Mesendoderm (in vitro differentiated cells): ENCODE measurements at regions not wholly inside any gene's neighbourhood (a gene's known extent, or its start where the extent isn't known, plus 50 kb on each side); places are given as distances from the start of the nearest gene placed in this dataset.

Experiments
- DNase-seq: peaks from one replicate; pipeline ENCODE4 v3.0.0; 2013
- H2AK5ac ChIP-seq: 2 replicates; pipeline ENCODE4 v1.6.1; 2013; ENCODE audit warnings: low read length, inconsistent platforms
- H2BK120ac ChIP-seq: 2 replicates; pipeline ENCODE4 v1.6.1; 2013; ENCODE audit warnings: low read depth, mild to moderate bottlenecking, low read length, moderate library complexity, mixed read lengths
- H2BK15ac ChIP-seq: replicated peaks from 2 replicates; pipeline ENCODE4 v1.6.1; 2013; ENCODE audit warnings: low read depth, mild to moderate bottlenecking, moderate library complexity
- H2BK5ac ChIP-seq: 2 replicates; pipeline ENCODE4 v1.6.1; 2013; ENCODE audit warnings: low read length, inconsistent platforms
- H3K18ac ChIP-seq: 2 replicates; pipeline ENCODE4 v1.6.1; 2013; ENCODE audit warnings: mild to moderate bottlenecking, low read length, mixed read lengths
- H3K23ac ChIP-seq: one replicate; pipeline ENCODE4 v1.6.1; 2013; ENCODE audit warnings: low read length
- H3K27ac ChIP-seq: 2 replicates; pipeline ENCODE4 v1.5.1; 2013; ENCODE audit warnings: low read depth, mild to moderate bottlenecking, inconsistent platforms, low read length, moderate library complexity
- H3K27me3 ChIP-seq: 2 replicates; pipeline ENCODE4 v1.6.1; 2013; ENCODE audit warnings: low read length, control low read depth, mild to moderate bottlenecking, inconsistent platforms; ENCODE audit not compliant: insufficient read depth, poor library complexity
- H3K36me3 ChIP-seq: 2 replicates; pipeline ENCODE4 v1.6.1; 2013; ENCODE audit warnings: low read length, inconsistent platforms; ENCODE audit not compliant: control insufficient read depth, insufficient read depth
- H3K4ac ChIP-seq: one replicate; pipeline ENCODE4 v1.6.1; 2013; ENCODE audit warnings: low read depth, mild to moderate bottlenecking, low read length, moderate library complexity
- H3K4me1 ChIP-seq: 2 replicates; pipeline ENCODE4 v1.6.1; 2013; ENCODE audit warnings: low read depth, low read length, inconsistent platforms; ENCODE audit not compliant: control insufficient read depth
- H3K4me2 ChIP-seq: 2 replicates; pipeline ENCODE4 v1.6.1; 2013; ENCODE audit warnings: low read length
- H3K4me3 ChIP-seq: 2 replicates; pipeline ENCODE4 v1.5.1; 2013; ENCODE audit warnings: mild to moderate bottlenecking, low read length
- H3K56ac ChIP-seq: one replicate; pipeline ENCODE4 v1.6.1; 2013; ENCODE audit warnings: low read length
- H3K79me1 ChIP-seq: 2 replicates; pipeline ENCODE4 v1.6.1; 2013; ENCODE audit warnings: low read length, inconsistent platforms
- H3K79me2 ChIP-seq: 2 replicates; pipeline ENCODE4 v1.6.1; 2013; ENCODE audit warnings: mild to moderate bottlenecking, low read length; ENCODE audit not compliant: control insufficient read depth, insufficient read depth
- H3K9ac ChIP-seq: 2 replicates; pipeline ENCODE4 v1.6.1; 2013; ENCODE audit warnings: low read length, inconsistent platforms
- H4K5ac ChIP-seq: one replicate; pipeline ENCODE4 v1.6.1; 2013; ENCODE audit warnings: low read length
- H4K8ac ChIP-seq: one replicate; pipeline ENCODE4 v1.6.1; 2013; ENCODE audit warnings: low read depth, mild to moderate bottlenecking, control low read depth, low read length, moderate library complexity
- WGBS: extraction: QIAGEN DNeasy Blood & Tissue Kit; methylation state at CpG from one replicate; pipeline ENCODE4 v1.1.7; 2013; ENCODE audit warnings: low lambda C conversion rate, missing lambda C conversion rate; ENCODE audit not compliant: insufficient coverage; ENCODE audit errors: extremely low coverage; 5-methylcytosine and 5-hydroxymethylcytosine counted together

DNA sequence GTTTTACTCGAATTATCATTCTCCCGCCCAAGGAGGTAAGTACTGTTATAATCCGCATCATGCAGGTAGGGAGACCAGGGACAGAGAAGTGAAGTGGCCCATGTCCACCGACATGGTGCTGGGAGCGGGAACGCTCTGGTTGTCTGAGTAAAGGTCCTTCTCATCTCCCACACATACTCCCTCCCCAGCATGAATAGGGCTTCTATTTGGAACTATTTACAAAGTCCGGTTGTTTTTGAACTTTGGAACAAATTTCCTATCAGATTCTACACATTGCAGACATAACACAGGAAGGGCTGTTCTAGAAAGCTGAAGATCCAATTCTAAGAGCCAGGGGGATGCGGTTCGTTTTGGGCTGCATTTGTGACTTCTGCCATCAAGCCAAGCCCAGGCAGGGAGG, 94.8 kb upstream of the TLE3 start:
- no peak overlapping the region for H2BK5ac ChIP-seq
- H3K4me2 ChIP-seq: no peak overlapping the region
- H3K4me1 ChIP-seq: peaks cover 32% of the 10 kb centered on the region
- no peak overlapping the region for H2BK120ac ChIP-seq
- no CpG with 5 or more reads among the region's 9 CpGs for WGBS
- no peak overlapping the region for H3K4ac ChIP-seq
- no peak overlapping the region for H2BK15ac ChIP-seq
- no peak overlapping the region for H3K56ac ChIP-seq
- H3K36me3 ChIP-seq: no peaks in the 10 kb centered on the region
- H2AK5ac ChIP-seq: no peak overlapping the region
- H3K79me2 ChIP-seq: no peaks in the 10 kb centered on the region
- H4K5ac ChIP-seq: no peak overlapping the region
- no peak overlapping the region for H4K8ac ChIP-seq
- no peak overlapping the region for H3K9ac ChIP-seq
- no peak overlapping the region for H3K23ac ChIP-seq
- H3K27me3 ChIP-seq: no peaks in the 10 kb centered on the region
- H3K79me1 ChIP-seq: no peaks in the 10 kb centered on the region
- no peak overlapping the region for H3K18ac ChIP-seq
- no peak overlapping the region for H3K27ac ChIP-seq
- no peak overlapping the region for H3K4me3 ChIP-seq
- DNase-seq: no peak

DNA sequence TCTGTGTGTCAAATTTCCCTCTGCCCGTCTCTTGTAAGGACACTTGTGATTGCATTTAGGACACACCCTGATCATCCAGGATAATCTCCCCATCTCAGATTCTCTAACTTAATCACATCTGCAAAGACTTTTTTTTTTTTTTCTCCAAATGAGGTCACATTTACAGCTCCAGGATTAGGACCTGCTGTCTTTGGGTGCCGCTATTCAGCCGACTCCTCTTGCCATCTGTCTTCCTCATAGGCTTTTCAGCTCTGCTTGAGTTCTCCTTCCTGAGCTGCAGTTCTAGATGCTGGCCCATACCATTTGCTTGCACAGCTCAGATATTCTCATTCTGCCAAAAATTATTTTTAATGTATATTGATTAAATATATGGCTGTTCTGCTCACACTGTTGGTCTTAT, 94.3 kb upstream of the TLE3 start:
- no CpG with 5 or more reads among the region's 3 CpGs for WGBS
- Histone ChIP-seq H2BK15ac (no peak overlapping the region), H3K23ac (no peak overlapping the region), H3K9ac (no peak overlapping the region), H3K4me2 (no peak overlapping the region), H3K36me3 (no peaks in the 10 kb centered on the region), H3K79me2 (no peaks in the 10 kb centered on the region), H3K18ac (no peak overlapping the region), H2BK120ac (no peak overlapping the region), H3K4ac (no peak overlapping the region), H3K56ac (no peak overlapping the region), H4K5ac (no peak overlapping the region), H3K27ac (no peak overlapping the region), H3K27me3 (no peaks in the 10 kb centered on the region), H3K79me1 (no peaks in the 10 kb centered on the region), H3K4me3 (no peak overlapping the region), H2AK5ac (no peak overlapping the region), H4K8ac (no peak overlapping the region), H2BK5ac (no peak overlapping the region), H3K4me1 (peaks cover 29% of the 10 kb centered on the region)
- DNase-seq: no peak

DNA sequence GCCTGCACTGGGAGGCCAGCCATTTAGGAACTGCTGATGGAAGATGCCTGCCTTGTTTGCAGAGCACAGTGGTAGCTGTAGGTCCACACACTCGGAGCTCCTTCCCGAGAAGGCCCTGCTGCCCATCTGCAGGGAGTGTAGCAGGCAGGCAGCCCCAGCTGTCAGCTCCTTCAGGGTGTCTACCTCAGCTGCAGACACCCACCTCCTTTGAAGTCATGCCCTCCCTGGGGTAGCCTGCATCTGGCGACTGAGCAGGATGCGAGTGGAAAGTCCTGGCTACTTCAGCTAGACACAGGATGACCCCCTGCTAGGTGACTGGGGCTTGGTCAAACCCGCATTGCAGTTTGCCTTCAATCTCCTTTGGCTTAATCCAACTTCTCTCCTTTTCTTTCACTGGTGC, 93.2 kb upstream of the TLE3 start:
- peak overlapping the region; percentile 31 for H3K27ac ChIP-seq
- H2BK5ac ChIP-seq: peak overlapping the region; percentile 51
- H3K56ac ChIP-seq: peak overlapping the region; percentile 65
- no peak overlapping the region for H2BK120ac ChIP-seq
- no peak overlapping the region for H4K8ac ChIP-seq
- no peak overlapping the region for H3K4me2 ChIP-seq
- H3K79me1 ChIP-seq: no peaks in the 10 kb centered on the region
- H3K18ac ChIP-seq: peak overlapping the region; percentile 18
- H3K27me3 ChIP-seq: no peaks in the 10 kb centered on the region
- no peak overlapping the region for H3K4ac ChIP-seq
- no peaks in the 10 kb centered on the region for H3K79me2 ChIP-seq
- peak overlapping the region; percentile 1 for H3K9ac ChIP-seq
- no peak overlapping the region for H2BK15ac ChIP-seq
- DNase-seq: peak; percentile 69
- no peaks in the 10 kb centered on the region for H3K36me3 ChIP-seq
- H4K5ac ChIP-seq: no peak overlapping the region
- H3K4me3 ChIP-seq: no peak overlapping the region
- H3K23ac ChIP-seq: no peak overlapping the region
- no peak overlapping the region for H2AK5ac ChIP-seq
- no CpG with 5 or more reads among the region's 5 CpGs for WGBS
- peaks cover 26% of the 10 kb centered on the region for H3K4me1 ChIP-seq

DNA sequence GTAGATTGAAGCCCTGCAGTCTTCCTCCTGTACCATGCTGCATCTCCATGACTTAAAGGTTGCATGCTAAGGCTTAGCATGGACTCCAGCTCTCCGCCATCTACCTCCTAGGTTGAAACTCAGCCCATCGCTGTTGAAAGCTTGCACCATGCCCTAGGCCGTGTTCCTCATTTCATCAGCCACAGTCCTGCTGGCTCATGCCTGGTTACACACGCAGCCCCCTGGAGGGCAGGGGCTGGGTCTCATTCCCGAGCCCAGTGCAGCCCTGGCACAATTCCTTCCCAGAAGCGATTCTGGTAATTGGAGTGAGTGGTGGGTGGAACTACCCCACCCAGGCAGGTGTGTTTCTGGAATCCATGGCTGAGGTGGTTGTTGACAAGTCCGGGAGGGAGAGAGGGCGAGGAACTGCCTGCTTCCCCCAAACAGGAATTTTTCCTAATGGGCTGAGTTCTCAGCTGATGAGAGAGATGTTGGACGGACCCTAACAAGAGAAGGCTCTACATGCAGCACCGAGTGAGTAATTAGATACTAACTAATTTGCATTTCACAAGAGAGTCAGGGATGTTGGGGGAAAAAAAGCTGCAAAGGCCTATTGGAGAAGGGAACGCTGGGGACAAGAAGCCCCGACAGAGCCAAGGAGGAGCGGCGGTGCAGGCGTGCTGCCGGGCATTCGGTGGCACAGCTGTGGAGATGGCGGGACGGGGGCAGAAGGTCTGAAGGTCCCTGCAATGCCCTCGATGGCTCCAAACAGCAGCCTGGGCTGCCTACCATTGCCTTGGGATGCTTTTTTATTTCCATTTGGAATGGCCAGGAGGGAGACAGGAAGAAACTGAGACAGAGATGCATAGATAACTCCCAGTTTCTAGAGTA, 92.3 kb upstream of the TLE3 start:
- Histone ChIP-seq H2AK5ac (peak overlapping the region; percentile 43), H3K18ac (no peak overlapping the region), H4K8ac (no peak overlapping the region), H3K79me2 (no peaks in the 10 kb centered on the region), H3K9ac (no peak overlapping the region), H3K4me1 (peaks cover 27% of the 10 kb centered on the region), H3K4ac (no peak overlapping the region), H3K4me3 (no peak overlapping the region), H4K5ac (no peak overlapping the region), H3K4me2 (no peak overlapping the region), H3K27me3 (no peaks in the 10 kb centered on the region), H3K79me1 (no peaks in the 10 kb centered on the region), H3K23ac (peak overlapping the region; percentile 76), H2BK15ac (no peak overlapping the region), H3K56ac (peak overlapping the region; percentile 59), H2BK120ac (no peak overlapping the region), H3K27ac (no peak overlapping the region), H3K36me3 (no peaks in the 10 kb centered on the region), H2BK5ac (peak overlapping the region; percentile 52)
- no CpG with 5 or more reads among the region's 20 CpGs for WGBS
- DNase-seq: no peak

DNA sequence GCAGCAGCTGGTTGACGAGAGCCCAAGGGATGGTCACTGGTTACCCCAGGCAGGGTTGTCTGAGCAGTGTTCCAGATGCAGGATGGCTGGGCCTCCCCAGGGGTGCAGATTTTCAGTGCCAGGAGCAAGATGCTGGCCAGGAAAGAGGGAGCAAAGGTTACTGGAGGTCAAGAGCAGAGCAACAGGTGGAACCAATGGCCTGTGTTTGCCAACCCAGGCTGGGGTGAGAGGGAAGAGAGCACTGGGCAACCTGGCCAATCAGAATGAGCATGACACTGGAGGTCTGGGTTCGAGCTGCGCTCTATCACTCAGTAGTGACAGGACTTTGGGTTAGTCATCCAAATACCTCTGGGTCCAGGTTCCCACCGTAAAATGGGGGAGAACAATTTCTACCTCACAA, 90.6 kb upstream of the TLE3 start:
- H3K79me2 ChIP-seq: no peaks in the 10 kb centered on the region
- no peak for DNase-seq
- H4K5ac ChIP-seq: no peak overlapping the region
- no peak overlapping the region for H3K4ac ChIP-seq
- no peaks in the 10 kb centered on the region for H3K27me3 ChIP-seq
- peaks cover 27% of the 10 kb centered on the region for H3K4me1 ChIP-seq
- H2AK5ac ChIP-seq: no peak overlapping the region
- H3K4me3 ChIP-seq: no peak overlapping the region
- no peak overlapping the region for H3K4me2 ChIP-seq
- no peak overlapping the region for H2BK5ac ChIP-seq
- no peak overlapping the region for H3K27ac ChIP-seq
- no peak overlapping the region for H3K18ac ChIP-seq
- H2BK120ac ChIP-seq: no peak overlapping the region
- no peak overlapping the region for H3K56ac ChIP-seq
- H4K8ac ChIP-seq: no peak overlapping the region
- no CpG with 5 or more reads among the region's 4 CpGs for WGBS
- no peaks in the 10 kb centered on the region for H3K36me3 ChIP-seq
- H3K23ac ChIP-seq: no peak overlapping the region
- H3K79me1 ChIP-seq: no peaks in the 10 kb centered on the region
- H2BK15ac ChIP-seq: no peak overlapping the region
- H3K9ac ChIP-seq: no peak overlapping the region

DNA sequence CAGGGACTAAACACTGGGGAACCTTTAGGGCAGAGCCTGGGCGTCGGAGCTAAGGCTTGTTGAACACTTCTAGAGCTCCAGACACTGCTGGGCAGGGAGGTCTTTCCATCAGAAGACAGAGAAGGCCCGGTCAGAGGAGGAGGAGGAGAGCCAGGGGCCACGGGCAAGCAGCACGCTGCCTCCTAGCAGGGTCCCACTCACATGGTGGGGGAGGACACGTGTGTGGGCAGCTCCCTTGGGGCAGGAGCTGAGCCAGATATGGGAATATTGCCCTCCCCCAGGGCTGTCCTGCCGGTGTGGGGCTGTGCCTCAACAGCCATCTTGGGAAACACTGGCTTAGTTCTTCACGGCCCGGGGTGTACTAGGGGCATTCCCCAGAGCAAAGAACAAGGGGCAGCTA, 89.6 kb upstream of the TLE3 start:
- H3K23ac ChIP-seq: no peak overlapping the region
- H3K79me1 ChIP-seq: no peaks in the 10 kb centered on the region
- no peak overlapping the region for H3K18ac ChIP-seq
- no peak overlapping the region for H2BK15ac ChIP-seq
- H3K79me2 ChIP-seq: no peaks in the 10 kb centered on the region
- H3K27ac ChIP-seq: no peak overlapping the region
- no peak overlapping the region for H3K56ac ChIP-seq
- H3K4me2 ChIP-seq: no peak overlapping the region
- peaks cover 27% of the 10 kb centered on the region for H3K4me1 ChIP-seq
- H4K8ac ChIP-seq: no peak overlapping the region
- H2BK120ac ChIP-seq: no peak overlapping the region
- H3K36me3 ChIP-seq: no peaks in the 10 kb centered on the region
- WGBS: no CpG with 5 or more reads among the region's 9 CpGs
- no peak overlapping the region for H3K4me3 ChIP-seq
- H3K9ac ChIP-seq: no peak overlapping the region
- no peak overlapping the region for H3K4ac ChIP-seq
- no peaks in the 10 kb centered on the region for H3K27me3 ChIP-seq
- DNase-seq: no peak
- no peak overlapping the region for H4K5ac ChIP-seq
- no peak overlapping the region for H2AK5ac ChIP-seq
- no peak overlapping the region for H2BK5ac ChIP-seq
